H1 (cell line): ENCODE measurements at regions not wholly inside any gene's neighbourhood (a gene's known extent, or its start where the extent isn't known, plus 50 kb on each side); places are given as distances from the start of the nearest gene placed in this dataset.
"Not testable (repeated sequence)": the region's sequence is repeated elsewhere in the genome, so short reads cannot be mapped to it uniquely, and the experiment has no call there.

Experiments used
- CTCF ChIA-PET: fragments of 300-600 bp; sonication (Branson Sonifier 250); formaldehyde crosslinking; loops from one replicate; lab custom pipeline; 2021; ENCODE audit not compliant: partially characterized antibody; lab: Charles Lee
- POLR2A ChIA-PET: fragments of 300-600 bp; sonication (Branson Sonifier 250); formaldehyde crosslinking; loops from one replicate; lab custom pipeline; 2021; ENCODE audit warnings: inconsistent platforms; ENCODE audit not compliant: partially characterized antibody; lab: Charles Lee
- DNase-seq, 2 experiments: peaks; one replicate each; pipeline versions ENCODE4 v3.0.0 to v3.0.0-alpha.2; 2010 to 2022; ENCODE audit warnings: low spot score in 2 of 2, low read depth in 1 of 2, mixed read lengths in 1 of 2
- FAIRE-seq: peaks from 2 replicates; lab custom pipeline; 2011; peaks lifted over from hg19 to GRCh38; lab: Jason Lieb, UNC
- H2AFZ ChIP-seq: 2 replicates; pipeline ENCODE4 v1.8.1; 2012; ENCODE audit warnings: low read length, inconsistent platforms
- H2AK5ac ChIP-seq: 2 replicates; pipeline ENCODE4 v1.6.1; 2013; ENCODE audit warnings: low read depth, low read length
- H2BK120ac ChIP-seq: replicated peaks from 2 replicates; pipeline ENCODE3; 2013; ENCODE audit warnings: low read depth, low read length, inconsistent platforms
- H2BK12ac ChIP-seq: 2 replicates; pipeline ENCODE4 v1.6.1; 2013; ENCODE audit warnings: low read depth, low read length
- H2BK15ac ChIP-seq: 2 replicates; pipeline ENCODE4 v1.6.1; 2013; ENCODE audit warnings: low read length
- H2BK20ac ChIP-seq: 2 replicates; pipeline ENCODE4 v1.6.1; 2013; ENCODE audit warnings: low read length
- H2BK5ac ChIP-seq: 2 replicates; pipeline ENCODE4 v1.6.1; 2013; ENCODE audit warnings: low read depth, low read length
- H3K14ac ChIP-seq: 2 replicates; pipeline ENCODE4 v1.6.1; 2013; ENCODE audit warnings: inconsistent platforms; ENCODE audit not compliant: insufficient read length
- H3K18ac ChIP-seq: 2 replicates; pipeline ENCODE4 v1.6.1; 2013; ENCODE audit warnings: low read length; ENCODE audit errors: extremely low read depth
- H3K23ac ChIP-seq: 2 replicates; pipeline ENCODE4 v1.6.1; 2013; ENCODE audit warnings: inconsistent platforms; ENCODE audit not compliant: insufficient read length
- H3K23me2 ChIP-seq: 2 replicates; pipeline ENCODE4 v1.6.1; 2013; ENCODE audit warnings: low read depth, low read length
- H3K27ac ChIP-seq: 2 replicates; pipeline ENCODE4 v1.6.1; 2011; ENCODE audit warnings: low read depth, low read length, inconsistent platforms
- H3K27me3 ChIP-seq, 4 experiments: replicated peaks in 1 of 4; 1 replicate in 1 of 4; 2 replicates in 3 of 4; pipeline versions ENCODE4 v1.6.1 to v1.8.1; 2011 to 2013; ENCODE audit warnings: low read length in 3 of 4, mild to moderate bottlenecking in 3 of 4, inconsistent platforms in 2 of 4, mixed read lengths in 2 of 4, moderate library complexity in 1 of 4; ENCODE audit not compliant: control insufficient read depth in 3 of 4, insufficient read depth in 3 of 4; ENCODE audit errors: extremely low read depth in 1 of 4
- H3K36me3 ChIP-seq, 4 experiments: 2 replicates each; pipeline versions ENCODE4 v1.6.1 to v1.8.1; 2011 to 2013; ENCODE audit warnings: mild to moderate bottlenecking in 4 of 4, low read length in 3 of 4, moderate library complexity in 2 of 4, control low read depth in 1 of 4, inconsistent platforms in 1 of 4; ENCODE audit not compliant: insufficient read depth in 4 of 4, control insufficient read depth in 2 of 4
- H3K4ac ChIP-seq: replicated peaks from 2 replicates; pipeline ENCODE3; 2013; ENCODE audit warnings: low read length, low read depth, mixed read lengths, inconsistent platforms; ENCODE audit not compliant: insufficient read length
- H3K4me1 ChIP-seq, 4 experiments: replicated peaks in 1 of 4; 1 replicate in 1 of 4; 2 replicates in 3 of 4; pipeline versions ENCODE4 v1.6.1 to v1.8.1; 2011 to 2013; ENCODE audit warnings: low read length in 3 of 4, inconsistent platforms in 2 of 4, mixed read lengths in 1 of 4; ENCODE audit not compliant: insufficient read depth in 4 of 4, control insufficient read depth in 3 of 4
- H3K4me2 ChIP-seq, 2 experiments: 2 replicates each; pipeline versions ENCODE4 v1.6.1 to v1.8.1; 2011 to 2013; ENCODE audit warnings: low read depth in 2 of 2, low read length in 2 of 2, control low read depth in 1 of 2, inconsistent platforms in 1 of 2, mild to moderate bottlenecking in 1 of 2; ENCODE audit not compliant: insufficient read depth in 1 of 2
- H3K4me3 ChIP-seq, 4 experiments: fragments of 200-600, 300-600 bp in 1 of 4; sonication (generic), shearing (Covaris generic), sonication (Bioruptor Twin) in 1 of 4; 2 replicates each; pipeline versions ENCODE4 v1.5.1 to v1.8.1; 2011 to 2016; ENCODE audit warnings: low read length in 4 of 4, low read depth in 3 of 4, control low read depth in 2 of 4, inconsistent platforms in 2 of 4, mild to moderate bottlenecking in 2 of 4, mixed read lengths in 1 of 4, moderate library complexity in 1 of 4; ENCODE audit not compliant: insufficient read depth in 2 of 4; ENCODE audit errors: extremely low read depth in 1 of 4
- H3K56ac ChIP-seq: replicated peaks from 2 replicates; pipeline ENCODE3; 2013; ENCODE audit warnings: low read depth, mild to moderate bottlenecking, mixed read lengths, low read length, inconsistent platforms; ENCODE audit not compliant: insufficient read length
- H3K79me1 ChIP-seq: 2 replicates; pipeline ENCODE4 v1.6.1; 2013; ENCODE audit warnings: low read depth, low read length, control low read depth
- H3K79me2 ChIP-seq, 2 experiments: 2 replicates each; pipeline versions ENCODE4 v1.6.1 to v1.8.1; 2012 to 2013; ENCODE audit warnings: low read length in 2 of 2, mild to moderate bottlenecking in 2 of 2, inconsistent platforms in 1 of 2; ENCODE audit not compliant: insufficient read depth in 2 of 2, control insufficient read depth in 1 of 2
- H3K9ac ChIP-seq, 4 experiments: replicated peaks in 1 of 4; 1 replicate in 1 of 4; 2 replicates in 3 of 4; pipeline versions ENCODE4 v1.6.1 to v1.8.1; 2011 to 2013; ENCODE audit warnings: low read depth in 3 of 4, low read length in 3 of 4, control low read depth in 2 of 4, mild to moderate bottlenecking in 2 of 4, moderate library complexity in 2 of 4, inconsistent platforms in 1 of 4; ENCODE audit errors: extremely low read depth in 1 of 4
- H3K9me3 ChIP-seq, 2 experiments: 2 replicates each; pipeline versions ENCODE4 v1.6.1 to v1.8.1; 2012 to 2013; ENCODE audit warnings: mild to moderate bottlenecking in 2 of 2, moderate library complexity in 2 of 2, control low read depth in 1 of 2, inconsistent platforms in 1 of 2, low read depth in 1 of 2, low read length in 1 of 2, mixed read lengths in 1 of 2; ENCODE audit not compliant: insufficient read depth in 2 of 2
- H4K20me1 ChIP-seq, 2 experiments: replicated peaks in 1 of 2; 2 replicates each; pipeline versions ENCODE3 to v1.8.1; 2011 to 2013; ENCODE audit warnings: inconsistent platforms in 2 of 2, low read length in 2 of 2, mild to moderate bottlenecking in 1 of 2; ENCODE audit not compliant: insufficient read depth in 2 of 2, control insufficient read depth in 1 of 2
- H4K5ac ChIP-seq: 2 replicates; pipeline ENCODE4 v1.6.1; 2013; ENCODE audit warnings: low read length, low read depth, mixed read lengths, inconsistent platforms; ENCODE audit not compliant: insufficient read length
- H4K8ac ChIP-seq: 2 replicates; pipeline ENCODE4 v1.8.0; 2013; ENCODE audit warnings: mild to moderate bottlenecking, moderate library complexity, low read length, inconsistent platforms; ENCODE audit not compliant: insufficient read depth; ENCODE audit errors: extremely low read depth
- H4K91ac ChIP-seq: replicated peaks from 2 replicates; pipeline ENCODE3; 2013; ENCODE audit warnings: low read length, mixed read lengths, inconsistent platforms; ENCODE audit not compliant: insufficient read length
- WGBS, 2 experiments: shearing (Covaris generic) in 1 of 2; methylation state at CpG; one replicate each; pipeline versions ENCODE4 v1.1.6 to v1.1.7; 2013 to 2015; ENCODE audit warnings: low lambda C conversion rate in 2 of 2, mixed read lengths in 2 of 2, inconsistent platforms in 1 of 2, low coverage in 1 of 2, missing lambda C conversion rate in 1 of 2; ENCODE audit not compliant: insufficient replicate concordance in 2 of 2, insufficient coverage in 1 of 2, insufficient read length in 1 of 2; ENCODE audit errors: extremely low coverage in 1 of 2, missing lambda C conversion rate in 1 of 2; 5-methylcytosine and 5-hydroxymethylcytosine counted together

GRCh38 chr3:125835562-125835961 lies 133.4 kb upstream of the ROPN1B start:
- H3K36me3 ChIP-seq, H3K4me1 ChIP-seq, H2AK5ac ChIP-seq, H2AFZ ChIP-seq, H3K9me3 ChIP-seq, POLR2A ChIA-PET, H3K4me2 ChIP-seq, FAIRE-seq, H2BK5ac ChIP-seq, H4K91ac ChIP-seq, H3K79me2 ChIP-seq, H3K79me1 ChIP-seq, H2BK20ac ChIP-seq, H4K20me1 ChIP-seq, H3K56ac ChIP-seq, H3K4ac ChIP-seq, H3K9ac ChIP-seq, H3K18ac ChIP-seq, H3K23me2 ChIP-seq, H3K4me3 ChIP-seq, H3K23ac ChIP-seq, H2BK12ac ChIP-seq, H3K14ac ChIP-seq, H3K27ac ChIP-seq, H2BK15ac ChIP-seq, H2BK120ac ChIP-seq, H3K27me3 ChIP-seq, H4K8ac ChIP-seq, H4K5ac ChIP-seq, DNase-seq: not testable (repeated sequence)
- CTCF ChIA-PET: interaction anchor here (1.0 to 1.3 kb wide), 2 partner anchors 69 to 123 kb away, joined by 3 to 4 read pairs; no protein-coding TSS in a partner anchor
- whole genome bisulfite sequencing, 2 experiments: 91% methylated on average over 8 of the region's 8 CpGs; no CpG with 5 or more reads in 1 of the 2 experiments
